ENCODE measurements at regions not wholly inside any gene's neighbourhood (a gene's known extent, or its start where the extent isn't known, plus 50 kb on each side); places are given as distances from the start of the nearest gene placed in this dataset.

- TF ChIP-seq POLR2AphosphoS5 (IDR thresholded peaks at IDR 0.05; ENCODE audit: low read depth, low read length) (no peak), POLR2A (IDR thresholded peaks at IDR 0.05; ENCODE audit: low read depth, low read length) (no peak), PAX5 (IDR thresholded peaks at IDR 0.05; ENCODE audit: insufficient read depth, low read length, severe bottlenecking) (no peak)
Measured at GRCh38 chr1:199944986-199945385, 82.5 kb upstream of the NR5A2 start.
